ENCODE measurements at regions not wholly inside any gene's neighbourhood (a gene's known extent, or its start where the extent isn't known, plus 50 kb on each side); places are given as distances from the start of the nearest gene placed in this dataset.

- Histone ChIP-seq H3K27ac (no peak overlapping the region), H3K4me3 (no peak overlapping the region), H3K27me3 (no peaks in the 10 kb centered on the region), H3K9me3 (replicated peaks in 1 of 3) (no peaks in the 10 kb centered on the region), H3K36me3 (replicated peaks in 1 of 2) (no peaks in the 10 kb centered on the region), H3K4me1 (replicated peaks in 1 of 2) (no peaks in the 10 kb centered on the region)
- 65 to 85% (median 68%) methylated on average over 5 to 7 of the region's 7 CpGs for WGBS, 4 donors
- intact Hi-C loops (cut with DNase I), result no loop called here
- TF ChIP-seq CTCF (IDR thresholded peaks at IDR 0.05), result no peak
- no peak for TF ChIP-seq POLR2A (IDR thresholded peaks at IDR 0.05)
- DNase-seq, result no peak
These were observed 238.5 kb upstream of the BOD1L1 start for GRCh38 chr4:13865871-13866669.

- intact Hi-C loops (cut with DNase I), result no loop called here
- Histone ChIP-seq H3K9me3 (replicated peaks in 1 of 3) (no peaks in the 10 kb centered on the region), H3K4me3 (no peak overlapping the region), H3K27me3 (no peaks in the 10 kb centered on the region), H3K27ac (no peak overlapping the region), H3K4me1 (replicated peaks in 1 of 2) (no peaks in the 10 kb centered on the region), H3K36me3 (replicated peaks in 1 of 2) (no peaks in the 10 kb centered on the region)
- WGBS, 4 donors, result 0 to 95% (median 62%) methylated on average over 1 of the region's 1 CpG
- no peak for DNase-seq
- TF ChIP-seq POLR2A (IDR thresholded peaks at IDR 0.05) (no peak), CTCF (IDR thresholded peaks at IDR 0.05) (no peak)
These were observed 239.4 kb upstream of the BOD1L1 start for GRCh38 chr4:13866881-13867280.

GRCh38 chr4:13872155-13872554 is 244.6 kb upstream of the BOD1L1 start:
- H3K4me3 ChIP-seq, result no peak overlapping the region
- H3K27me3 ChIP-seq, result no peaks in the 10 kb centered on the region
- H3K9me3 ChIP-seq (replicated peaks in 1 of 3), result no peaks in the 10 kb centered on the region
- H3K27ac ChIP-seq, result no peak overlapping the region
- DNase-seq, result no peak
- no peak for TF ChIP-seq POLR2A (IDR thresholded peaks at IDR 0.05)
- TF ChIP-seq CTCF (IDR thresholded peaks at IDR 0.05), result no peak
- intact Hi-C loops (cut with DNase I), result no loop called here
- no peaks in the 10 kb centered on the region for H3K4me1 ChIP-seq (replicated peaks in 1 of 2)
- H3K36me3 ChIP-seq (replicated peaks in 1 of 2), result no peaks in the 10 kb centered on the region

GRCh38 chr4:13872955-13873354 is 245.4 kb upstream of the BOD1L1 start:
- no peaks in the 10 kb centered on the region for H3K36me3 ChIP-seq (replicated peaks in 1 of 2)
- intact Hi-C loops (cut with DNase I), result no loop called here
- H3K9me3 ChIP-seq (replicated peaks in 1 of 3), result no peaks in the 10 kb centered on the region
- no peak for DNase-seq
- H3K4me3 ChIP-seq, result no peak overlapping the region
- TF ChIP-seq CTCF (IDR thresholded peaks at IDR 0.05) (no peak), POLR2A (IDR thresholded peaks at IDR 0.05) (no peak)
- 71 to 82% (median 79%) methylated on average over 3 of the region's 3 CpGs for WGBS, 4 donors
- no peaks in the 10 kb centered on the region for H3K4me1 ChIP-seq (replicated peaks in 1 of 2)
- H3K27ac ChIP-seq, result no peak overlapping the region
- H3K27me3 ChIP-seq, result no peaks in the 10 kb centered on the region

All from adrenal gland (tissue), 9 donors.